ENCODE measurements at regions not wholly inside any gene's neighbourhood (a gene's known extent, or its start where the extent isn't known, plus 50 kb on each side); places are given as distances from the start of the nearest gene placed in this dataset.

GRCh38 chr20:55555075-55555650 is 450.2 kb downstream of the CBLN4 start:
- in situ Hi-C loops (cut with MboI) (no loop called here), intact Hi-C loops (cut with micrococcal nuclease; ENCODE audit: unreplicated experiment) (no loop called here)
- ChIA-PET RAD21 (ENCODE audit: unreplicated experiment) (no interaction called here), CTCF (no interaction called here), SMC1A (ENCODE audit: uncharacterized antibody, unreplicated experiment) (no interaction called here), POLR2A (no interaction called here)
- no peak for FAIRE-seq
- Histone ChIP-seq H3K79me2 (ENCODE audit: control insufficient read depth, insufficient read depth, low read length) (no peaks in the 10 kb centered on the region), H3K27me3 (replicated peaks in 1 of 2; ENCODE audit: control insufficient read depth in 2 of 2, insufficient read depth in 2 of 2, low read length in 1 of 2) (no peaks in the 10 kb centered on the region), H3K9me3 (replicated peaks; ENCODE audit: control insufficient read depth, insufficient read depth, low read length) (no peaks in the 10 kb centered on the region), H3K4me1 (ENCODE audit: control insufficient read depth, insufficient read depth, low read length) (no peaks in the 10 kb centered on the region), H3K4me3 (no peak overlapping the region; the same call in 1 of the 2 replicates), H4K20me1 (ENCODE audit: control insufficient read depth, insufficient read depth) (no peaks in the 10 kb centered on the region), H3K4me2 (ENCODE audit: control insufficient read depth, insufficient read depth) (no peak overlapping the region), H3K9ac (ENCODE audit: control insufficient read depth, insufficient read depth, low read length) (no peak overlapping the region), H3K27ac (ENCODE audit: control insufficient read depth, insufficient read depth) (no peak overlapping the region), H2AFZ (ENCODE audit: control insufficient read depth, low read depth, low read length) (no peak overlapping the region), H3K36me3 (ENCODE audit: control insufficient read depth in 2 of 2, insufficient read depth in 2 of 2, low read length in 1 of 2) (no peaks in the 10 kb centered on the region)
- no peak for DNase-seq (ENCODE audit: low read depth, low spot score)
- BruUV-seq (replicated peaks), result no TSS peak
- TF ChIP-seq BACH1 (IDR thresholded peaks at IDR 0.05; ENCODE audit: borderline replicate concordance), result no peak
- TF ChIP-seq PKNOX1 (IDR thresholded peaks at IDR 0.05), result no peak
- TF ChIP-seq SIX5 (IDR thresholded peaks at IDR 0.05; ENCODE audit: low read depth, low read length, severe bottlenecking), result no peak
- no peak for TF ChIP-seq CHD1 (IDR thresholded peaks at IDR 0.05; ENCODE audit: low read depth, low read length)
- no peak for TF ChIP-seq CBX3 (IDR thresholded peaks at IDR 0.05; ENCODE audit: borderline replicate concordance, low read depth)
- TF ChIP-seq DPF2 (IDR thresholded peaks at IDR 0.05), result no peak
- no peak for TF ChIP-seq RUNX3 (IDR thresholded peaks at IDR 0.05; ENCODE audit: low read length)
- ATAC-seq, result no peak
- 13% methylated on average over 5 of the region's 5 CpGs for WGBS (ENCODE audit: insufficient coverage, insufficient replicate concordance, low lambda C conversion rate, missing lambda C conversion rate)

- H3K4me2 ChIP-seq (ENCODE audit: control insufficient read depth, insufficient read depth), result no peak overlapping the region
- FAIRE-seq (no peak), DNase-seq (ENCODE audit: low read depth, low spot score) (no peak), ATAC-seq (no peak)
- CTCF ChIA-PET, result no interaction called here
- no peak overlapping the region for H3K9ac ChIP-seq (ENCODE audit: control insufficient read depth, insufficient read depth, low read length)
- no peak overlapping the region for H2AFZ ChIP-seq (ENCODE audit: control insufficient read depth, low read depth, low read length)
- WGBS (ENCODE audit: insufficient coverage, insufficient replicate concordance, low lambda C conversion rate, missing lambda C conversion rate), result 0% methylated on average over 4 of the region's 4 CpGs
- H3K27ac ChIP-seq (ENCODE audit: control insufficient read depth, insufficient read depth), result no peak overlapping the region
- no peaks in the 10 kb centered on the region for H3K9me3 ChIP-seq (replicated peaks; ENCODE audit: control insufficient read depth, insufficient read depth, low read length)
- TF ChIP-seq POU2F2 (IDR thresholded peaks at IDR 0.05; ENCODE audit: borderline replicate concordance, low read depth, low read length), result no peak
- TF ChIP-seq HSF1 (IDR thresholded peaks at IDR 0.05; ENCODE audit: low read depth, low read length), result no peak
- TF ChIP-seq PML (IDR thresholded peaks at IDR 0.05; ENCODE audit: low read length), result no peak
- no peak for TF ChIP-seq CBX5 (IDR thresholded peaks at IDR 0.05; ENCODE audit: low read depth)
- TF ChIP-seq KDM1A (IDR thresholded peaks at IDR 0.05; ENCODE audit: borderline replicate concordance), result no peak
- no peak for TF ChIP-seq SREBF2 (IDR thresholded peaks at IDR 0.05; ENCODE audit: low read length)
- TF ChIP-seq ELK1 (IDR thresholded peaks at IDR 0.05; ENCODE audit: low read depth, low read length), result no peak
- no peak for TF ChIP-seq IKZF2 (IDR thresholded peaks at IDR 0.05)
- TF ChIP-seq CBFB (IDR thresholded peaks at IDR 0.05; ENCODE audit: low read depth), result no peak
- no peaks in the 10 kb centered on the region for H3K4me1 ChIP-seq (ENCODE audit: control insufficient read depth, insufficient read depth, low read length)
- no peak overlapping the region for H3K4me3 ChIP-seq
- intact Hi-C loops (cut with micrococcal nuclease; ENCODE audit: unreplicated experiment) (no loop called here), in situ Hi-C loops (cut with MboI) (no loop called here)
- SMC1A ChIA-PET (ENCODE audit: uncharacterized antibody, unreplicated experiment), result interaction anchor here (0.6 kb wide), 1 partner anchor 342 kb away, joined by 3 read pairs; no protein-coding TSS in a partner anchor
- H3K36me3 ChIP-seq (ENCODE audit: control insufficient read depth in 2 of 2, insufficient read depth in 2 of 2, low read length in 1 of 2), result no peaks in the 10 kb centered on the region
- no peaks in the 10 kb centered on the region for H4K20me1 ChIP-seq (ENCODE audit: control insufficient read depth, insufficient read depth)
- POLR2A ChIA-PET, result no interaction called here
- H3K79me2 ChIP-seq (ENCODE audit: control insufficient read depth, insufficient read depth, low read length), result no peaks in the 10 kb centered on the region
- BruUV-seq (replicated peaks), result no TSS peak
- RAD21 ChIA-PET (ENCODE audit: unreplicated experiment), result no interaction called here
- H3K27me3 ChIP-seq (replicated peaks in 1 of 2; ENCODE audit: control insufficient read depth in 2 of 2, insufficient read depth in 2 of 2, low read length in 1 of 2), result no peaks in the 10 kb centered on the region
Measured at GRCh38 chr20:55544638-55545037, 460.7 kb downstream of the CBLN4 start.

Measured in GM12878 (cell line).